ENCODE measurements at regions not wholly inside any gene's neighbourhood (a gene's known extent, or its start where the extent isn't known, plus 50 kb on each side); places are given as distances from the start of the nearest gene placed in this dataset.

DNA sequence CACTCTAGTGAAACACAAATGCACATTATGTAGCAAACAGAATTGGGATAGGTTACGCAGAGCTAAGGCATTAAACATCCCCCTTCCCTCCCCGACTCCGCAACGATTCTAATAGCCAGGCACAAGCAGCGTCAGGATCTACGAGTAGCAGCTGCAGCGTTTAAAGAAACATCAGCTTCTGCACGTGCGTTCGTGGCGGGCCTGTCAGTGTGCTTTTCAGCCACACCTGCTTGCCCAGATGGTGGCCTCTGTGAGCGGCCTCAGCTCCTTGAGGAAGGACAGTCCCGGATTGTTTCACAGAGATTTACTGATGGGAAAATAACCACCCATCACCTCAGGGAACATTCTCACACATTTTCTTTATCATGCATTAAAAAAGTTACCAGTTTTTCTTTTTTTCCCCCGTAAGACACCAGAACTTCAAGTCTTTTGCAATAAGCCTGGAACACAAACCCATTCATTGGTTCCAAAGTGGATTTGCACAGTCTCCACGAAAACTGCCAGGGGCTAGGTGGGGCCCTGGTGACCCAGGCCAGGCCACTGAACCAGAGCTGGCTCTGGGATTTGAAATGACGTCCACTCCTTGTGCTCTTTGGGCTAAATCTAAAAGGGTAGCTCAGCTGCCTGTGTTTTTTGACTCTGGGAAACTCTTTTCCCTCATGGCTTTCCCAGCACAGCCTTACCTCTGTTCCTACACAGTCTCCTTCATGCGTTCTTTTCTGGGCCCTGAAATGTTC is 325.5 kb downstream of the KCNRG start:
- TF ChIP-seq, protein P1, sequence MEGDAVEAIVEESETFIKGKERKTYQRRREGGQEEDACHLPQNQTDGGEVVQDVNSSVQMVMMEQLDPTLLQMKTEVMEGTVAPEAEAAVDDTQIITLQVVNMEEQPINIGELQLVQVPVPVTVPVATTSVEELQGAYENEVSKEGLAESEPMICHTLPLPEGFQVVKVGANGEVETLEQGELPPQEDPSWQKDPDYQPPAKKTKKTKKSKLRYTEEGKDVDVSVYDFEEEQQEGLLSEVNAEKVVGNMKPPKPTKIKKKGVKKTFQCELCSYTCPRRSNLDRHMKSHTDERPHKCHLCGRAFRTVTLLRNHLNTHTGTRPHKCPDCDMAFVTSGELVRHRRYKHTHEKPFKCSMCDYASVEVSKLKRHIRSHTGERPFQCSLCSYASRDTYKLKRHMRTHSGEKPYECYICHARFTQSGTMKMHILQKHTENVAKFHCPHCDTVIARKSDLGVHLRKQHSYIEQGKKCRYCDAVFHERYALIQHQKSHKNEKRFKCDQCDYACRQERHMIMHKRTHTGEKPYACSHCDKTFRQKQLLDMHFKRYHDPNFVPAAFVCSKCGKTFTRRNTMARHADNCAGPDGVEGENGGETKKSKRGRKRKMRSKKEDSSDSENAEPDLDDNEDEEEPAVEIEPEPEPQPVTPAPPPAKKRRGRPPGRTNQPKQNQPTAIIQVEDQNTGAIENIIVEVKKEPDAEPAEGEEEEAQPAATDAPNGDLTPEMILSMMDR (IDR thresholded peaks at IDR 0.05; ENCODE audit: low read depth, low read length): no peak
- TF ChIP-seq MYC (IDR thresholded peaks at IDR 0.05; ENCODE audit: low read depth, low read length) (no peak), POLR2A (IDR thresholded peaks at IDR 0.05; ENCODE audit: extremely low read depth, insufficient read length) (no peak)
- TF ChIP-seq, protein P2, sequence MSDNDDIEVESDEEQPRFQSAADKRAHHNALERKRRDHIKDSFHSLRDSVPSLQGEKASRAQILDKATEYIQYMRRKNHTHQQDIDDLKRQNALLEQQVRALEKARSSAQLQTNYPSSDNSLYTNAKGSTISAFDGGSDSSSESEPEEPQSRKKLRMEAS (IDR thresholded peaks at IDR 0.05; ENCODE audit: low read depth, low read length): no peak
- H3K4me3 ChIP-seq (ENCODE audit: low read depth, low read length): no peak overlapping the region
- DNase-seq (ENCODE audit: low read depth): no peak

DNA sequence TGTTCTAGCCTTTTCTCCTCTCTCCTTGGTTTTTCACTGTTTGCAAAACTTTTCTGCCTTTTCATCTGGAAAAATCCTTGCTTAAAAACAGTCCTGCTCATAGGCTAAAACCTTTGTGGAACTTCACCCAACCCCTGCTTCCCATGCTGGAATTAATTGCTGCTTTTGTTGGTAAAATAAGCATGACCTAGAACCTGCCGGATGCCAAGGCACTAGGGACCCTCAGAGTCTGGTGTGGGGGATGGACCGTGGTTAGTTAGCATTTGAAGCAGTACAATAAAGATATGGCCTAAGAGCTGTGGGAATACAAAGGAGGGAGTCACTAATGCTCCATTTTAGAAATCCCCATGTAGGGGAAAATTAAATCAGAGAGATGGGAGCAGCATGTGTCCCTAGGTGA is 326.3 kb downstream of the KCNRG start:
- H3K4me3 ChIP-seq (ENCODE audit: low read depth, low read length): no peak overlapping the region
- TF ChIP-seq, protein P1 (IDR thresholded peaks at IDR 0.05; ENCODE audit: low read depth, low read length): no peak
- TF ChIP-seq POLR2A (IDR thresholded peaks at IDR 0.05; ENCODE audit: extremely low read depth, insufficient read length) (no peak), MYC (IDR thresholded peaks at IDR 0.05; ENCODE audit: low read depth, low read length) (no peak)
- TF ChIP-seq, protein P2 (IDR thresholded peaks at IDR 0.05; ENCODE audit: low read depth, low read length): no peak
- no peak for DNase-seq (ENCODE audit: low read depth)

DNA sequence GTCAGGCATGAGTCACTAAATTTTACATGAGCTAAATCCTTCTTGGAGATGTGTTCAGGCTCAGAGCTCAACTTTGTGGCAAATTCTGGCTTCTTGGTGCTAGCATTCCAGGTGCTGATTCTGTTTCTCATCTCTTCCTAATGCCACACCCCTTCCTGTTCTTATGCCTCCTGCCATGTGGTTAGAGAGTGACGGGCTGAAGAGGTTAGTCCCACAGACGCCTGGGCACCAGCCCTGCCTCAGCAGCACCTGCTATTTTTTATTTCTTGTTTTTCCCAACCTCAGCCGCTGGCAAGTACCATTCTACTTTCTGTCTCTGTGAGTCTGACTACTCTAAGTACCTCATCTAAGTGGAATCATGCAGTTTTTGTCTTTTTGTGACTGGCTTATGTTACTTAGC is 329.5 kb downstream of the KCNRG start:
- no peak for TF ChIP-seq POLR2A (IDR thresholded peaks at IDR 0.05; ENCODE audit: extremely low read depth, insufficient read length)
- TF ChIP-seq, protein P1 (IDR thresholded peaks at IDR 0.05; ENCODE audit: low read depth, low read length): no peak
- no peak for TF ChIP-seq MYC (IDR thresholded peaks at IDR 0.05; ENCODE audit: low read depth, low read length)
- TF ChIP-seq, protein P2 (IDR thresholded peaks at IDR 0.05; ENCODE audit: low read depth, low read length): no peak
- no peak for DNase-seq (ENCODE audit: low read depth)
- H3K4me3 ChIP-seq (ENCODE audit: low read depth, low read length): no peak overlapping the region

DNA sequence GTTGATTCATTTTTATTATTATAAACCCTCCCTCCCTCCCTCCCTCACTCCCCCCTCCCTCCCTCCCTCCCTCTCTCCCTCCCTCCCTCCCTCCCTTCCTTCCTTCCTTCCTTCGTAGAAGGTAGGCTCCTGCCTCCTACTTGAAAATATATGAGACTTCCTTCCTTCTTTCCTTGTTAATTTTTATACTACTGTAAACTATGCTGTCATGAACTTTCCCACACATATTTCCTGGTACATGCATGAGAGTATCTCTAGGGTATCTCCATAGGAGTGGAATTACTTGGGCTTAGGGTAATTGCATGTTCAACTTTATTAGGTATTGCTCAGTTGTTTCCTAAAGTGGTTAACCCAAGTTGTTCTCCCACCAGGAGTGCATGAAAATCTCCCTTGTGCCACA is 330.6 kb downstream of the KCNRG start:
- no peak for TF ChIP-seq MYC (IDR thresholded peaks at IDR 0.05; ENCODE audit: low read depth, low read length)
- no peak for TF ChIP-seq POLR2A (IDR thresholded peaks at IDR 0.05; ENCODE audit: extremely low read depth, insufficient read length)
- TF ChIP-seq, protein P2 (IDR thresholded peaks at IDR 0.05; ENCODE audit: low read depth, low read length): no peak
- TF ChIP-seq, protein P1 (IDR thresholded peaks at IDR 0.05; ENCODE audit: low read depth, low read length): no peak
- DNase-seq (ENCODE audit: low read depth): no peak
- no peak overlapping the region for H3K4me3 ChIP-seq (ENCODE audit: low read depth, low read length)

DNA sequence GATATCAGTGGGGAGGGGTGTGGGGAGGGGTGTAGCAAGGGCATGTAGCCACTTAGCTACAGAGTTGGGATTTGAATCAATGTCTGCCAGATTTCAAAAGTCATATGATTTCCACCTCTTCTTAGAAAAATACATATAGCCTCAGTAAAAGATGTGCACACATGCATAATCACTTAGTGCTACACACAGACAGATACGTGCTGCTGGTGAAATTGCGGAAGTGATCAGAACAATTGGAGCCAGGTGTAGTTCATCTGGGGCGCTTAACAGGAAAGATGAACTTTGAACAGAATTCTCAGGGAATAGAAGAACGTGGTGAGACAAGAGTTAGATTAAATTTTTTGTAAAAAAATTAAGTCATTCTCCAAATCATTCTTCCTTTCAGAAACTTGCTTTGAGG is 333.1 kb downstream of the KCNRG start:
- no peak overlapping the region for H3K4me3 ChIP-seq (ENCODE audit: low read depth, low read length)
- TF ChIP-seq, protein P1 (IDR thresholded peaks at IDR 0.05; ENCODE audit: low read depth, low read length): no peak
- no peak for DNase-seq (ENCODE audit: low read depth)
